Ishikawa (cell line): ENCODE measurements at regions not wholly inside any gene's neighbourhood (a gene's known extent, or its start where the extent isn't known, plus 50 kb on each side); places are given as distances from the start of the nearest gene placed in this dataset.

ENCODE experiments used
- CEBPB ChIP-seq: IDR thresholded peaks from 2 replicates; pipeline ENCODE4 v1.6.1; 2012
- CREB1 ChIP-seq: IDR thresholded peaks from 2 replicates; pipeline ENCODE4 v1.6.1; 2012; ENCODE audit warnings: low read depth
- EGR1 ChIP-seq: IDR thresholded peaks from 2 replicates; pipeline ENCODE4 v1.6.1; 2012
- EP300 ChIP-seq: IDR thresholded peaks from 2 replicates; pipeline ENCODE4 v1.6.1; 2012; ENCODE audit warnings: borderline replicate concordance
- FOXM1 ChIP-seq: IDR thresholded peaks from 2 replicates; pipeline ENCODE4 v1.6.1; 2012; ENCODE audit warnings: low read depth, borderline replicate concordance
- MAX ChIP-seq: IDR thresholded peaks from 2 replicates; pipeline ENCODE4 v1.6.1; 2012
- NFIC ChIP-seq: IDR thresholded peaks from 2 replicates; pipeline ENCODE4 v1.6.1; 2012
- RAD21 ChIP-seq: IDR thresholded peaks from 2 replicates; pipeline ENCODE4 v1.6.1; 2012; ENCODE audit warnings: low read depth
- TAF1 ChIP-seq: IDR thresholded peaks from 2 replicates; pipeline ENCODE4 v1.6.1; 2012; ENCODE audit warnings: low read depth, mild to moderate bottlenecking
- TCF12 ChIP-seq: IDR thresholded peaks from 2 replicates; pipeline ENCODE4 v1.6.1; 2012; ENCODE audit warnings: low read depth
- TEAD4 ChIP-seq: IDR thresholded peaks from 2 replicates; pipeline ENCODE4 v1.6.1; 2012
- YY1 ChIP-seq: IDR thresholded peaks from 2 replicates; pipeline ENCODE4 v1.6.1; 2012; ENCODE audit warnings: low read depth
- TF ChIP-seq, protein P1 (sequence below): IDR thresholded peaks from 2 replicates; pipeline ENCODE4 v1.6.1; 2012; ENCODE audit warnings: low read depth, mild to moderate bottlenecking
- TF ChIP-seq, protein P2 (sequence below): IDR thresholded peaks from 2 replicates; pipeline ENCODE4 v1.6.1; 2012

DNA sequence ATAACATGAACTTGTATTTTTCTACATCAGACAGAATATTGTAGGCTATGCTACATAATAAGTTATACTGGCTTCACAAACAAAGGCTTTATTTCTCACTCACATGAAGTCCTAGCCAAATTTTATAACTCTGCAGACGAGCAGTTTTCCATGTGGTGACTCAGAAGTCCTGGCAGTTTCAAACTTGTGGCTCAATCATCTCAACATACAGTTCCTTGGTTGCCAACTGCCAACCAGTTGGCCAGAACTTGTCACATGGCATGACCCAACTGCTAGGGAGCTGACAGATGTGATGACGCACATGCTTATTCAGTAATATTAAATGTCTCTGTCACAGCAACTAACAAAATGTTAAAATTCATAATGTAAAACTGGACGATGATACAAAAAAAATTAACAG is 63.8 kb upstream of the ZC3H15 start:
- no peak for TF ChIP-seq CEBPB
- TF ChIP-seq, protein P1, sequence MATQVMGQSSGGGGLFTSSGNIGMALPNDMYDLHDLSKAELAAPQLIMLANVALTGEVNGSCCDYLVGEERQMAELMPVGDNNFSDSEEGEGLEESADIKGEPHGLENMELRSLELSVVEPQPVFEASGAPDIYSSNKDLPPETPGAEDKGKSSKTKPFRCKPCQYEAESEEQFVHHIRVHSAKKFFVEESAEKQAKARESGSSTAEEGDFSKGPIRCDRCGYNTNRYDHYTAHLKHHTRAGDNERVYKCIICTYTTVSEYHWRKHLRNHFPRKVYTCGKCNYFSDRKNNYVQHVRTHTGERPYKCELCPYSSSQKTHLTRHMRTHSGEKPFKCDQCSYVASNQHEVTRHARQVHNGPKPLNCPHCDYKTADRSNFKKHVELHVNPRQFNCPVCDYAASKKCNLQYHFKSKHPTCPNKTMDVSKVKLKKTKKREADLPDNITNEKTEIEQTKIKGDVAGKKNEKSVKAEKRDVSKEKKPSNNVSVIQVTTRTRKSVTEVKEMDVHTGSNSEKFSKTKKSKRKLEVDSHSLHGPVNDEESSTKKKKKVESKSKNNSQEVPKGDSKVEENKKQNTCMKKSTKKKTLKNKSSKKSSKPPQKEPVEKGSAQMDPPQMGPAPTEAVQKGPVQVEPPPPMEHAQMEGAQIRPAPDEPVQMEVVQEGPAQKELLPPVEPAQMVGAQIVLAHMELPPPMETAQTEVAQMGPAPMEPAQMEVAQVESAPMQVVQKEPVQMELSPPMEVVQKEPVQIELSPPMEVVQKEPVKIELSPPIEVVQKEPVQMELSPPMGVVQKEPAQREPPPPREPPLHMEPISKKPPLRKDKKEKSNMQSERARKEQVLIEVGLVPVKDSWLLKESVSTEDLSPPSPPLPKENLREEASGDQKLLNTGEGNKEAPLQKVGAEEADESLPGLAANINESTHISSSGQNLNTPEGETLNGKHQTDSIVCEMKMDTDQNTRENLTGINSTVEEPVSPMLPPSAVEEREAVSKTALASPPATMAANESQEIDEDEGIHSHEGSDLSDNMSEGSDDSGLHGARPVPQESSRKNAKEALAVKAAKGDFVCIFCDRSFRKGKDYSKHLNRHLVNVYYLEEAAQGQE = no peak
- no peak for TF ChIP-seq EGR1
- TF ChIP-seq NFIC = no peak
- no peak for TF ChIP-seq RAD21
- no peak for TF ChIP-seq TAF1
- no peak for TF ChIP-seq TEAD4
- no peak for TF ChIP-seq YY1
- TF ChIP-seq EP300 = no peak
- no peak for TF ChIP-seq FOXM1
- no peak for TF ChIP-seq TCF12
- TF ChIP-seq CREB1 = no peak
- TF ChIP-seq MAX = no peak
- TF ChIP-seq, protein P2, sequence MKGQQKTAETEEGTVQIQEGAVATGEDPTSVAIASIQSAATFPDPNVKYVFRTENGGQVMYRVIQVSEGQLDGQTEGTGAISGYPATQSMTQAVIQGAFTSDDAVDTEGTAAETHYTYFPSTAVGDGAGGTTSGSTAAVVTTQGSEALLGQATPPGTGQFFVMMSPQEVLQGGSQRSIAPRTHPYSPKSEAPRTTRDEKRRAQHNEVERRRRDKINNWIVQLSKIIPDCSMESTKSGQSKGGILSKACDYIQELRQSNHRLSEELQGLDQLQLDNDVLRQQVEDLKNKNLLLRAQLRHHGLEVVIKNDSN = no peak
